CD4-positive, alpha-beta T cell treated with Interferon gamma for 1 hour (primary cell): ENCODE measurements at regions not wholly inside any gene's neighbourhood (a gene's known extent, or its start where the extent isn't known, plus 50 kb on each side); places are given as distances from the start of the nearest gene placed in this dataset.
"Not testable (repeated sequence)": the region's sequence is repeated elsewhere in the genome, so short reads cannot be mapped to it uniquely, and the experiment has no call there.

ENCODE experiments used
- DNase-seq: peaks from one replicate; pipeline ENCODE4 v3.0.0-alpha.2; 2020

DNA sequence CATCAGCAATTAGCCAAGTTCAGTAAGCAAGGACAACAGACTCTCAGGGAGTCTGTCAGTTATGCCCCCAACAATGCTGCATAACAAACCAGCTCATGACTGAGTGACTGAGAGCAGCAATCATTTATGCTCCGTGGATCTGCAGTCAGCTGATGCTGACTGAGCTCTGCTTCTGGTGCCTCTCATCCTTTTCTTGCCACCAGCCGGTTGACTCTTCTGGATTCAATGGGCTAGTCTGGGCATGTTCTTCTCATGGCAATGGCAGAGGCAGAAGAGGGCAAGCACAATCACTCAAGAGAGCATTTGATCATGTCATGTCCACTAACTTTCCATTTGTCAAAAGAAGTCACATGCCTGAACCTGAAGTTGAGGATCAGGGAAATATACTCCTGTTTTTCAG is 157.0 kb upstream of the NTRK2 start:
- no peak for DNase-seq

DNA sequence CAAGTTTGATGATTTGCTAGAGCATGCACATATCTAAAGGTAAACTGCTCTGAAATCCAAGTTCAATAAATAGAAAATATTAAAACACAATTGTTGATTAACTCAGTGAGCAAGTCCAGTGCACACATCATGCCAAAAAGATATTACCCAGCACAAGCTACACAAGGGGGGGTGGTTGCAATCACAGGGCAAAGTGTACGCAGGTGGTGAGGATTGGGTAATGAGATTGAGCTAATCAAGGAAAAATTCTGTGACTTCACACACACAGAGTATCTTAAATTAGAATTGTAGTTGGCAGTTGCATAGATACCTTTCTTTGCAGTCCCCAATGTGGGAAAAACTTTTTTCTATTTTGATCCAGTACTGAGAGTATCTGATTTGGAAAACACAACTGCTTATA is 156.1 kb upstream of the NTRK2 start:
- DNase-seq, result no peak

DNA sequence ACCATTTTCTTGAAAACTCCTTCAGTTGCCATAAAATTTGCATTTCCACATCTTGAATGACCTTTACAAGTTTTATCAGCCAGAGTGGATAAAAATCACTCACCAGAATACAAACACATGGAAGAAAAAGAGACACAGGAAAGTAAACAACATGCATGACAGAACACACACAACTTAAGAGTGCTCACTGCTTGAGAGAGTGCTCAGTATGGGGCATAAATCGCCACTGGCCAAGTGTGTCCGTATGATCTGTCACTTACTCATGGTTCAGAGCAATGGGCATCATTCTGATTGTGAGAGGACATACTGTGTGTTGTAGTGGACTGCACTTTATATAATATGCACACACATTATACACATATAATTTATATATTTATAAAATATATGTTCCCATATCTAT is 155.6 kb upstream of the NTRK2 start:
- DNase-seq, result no peak

DNA sequence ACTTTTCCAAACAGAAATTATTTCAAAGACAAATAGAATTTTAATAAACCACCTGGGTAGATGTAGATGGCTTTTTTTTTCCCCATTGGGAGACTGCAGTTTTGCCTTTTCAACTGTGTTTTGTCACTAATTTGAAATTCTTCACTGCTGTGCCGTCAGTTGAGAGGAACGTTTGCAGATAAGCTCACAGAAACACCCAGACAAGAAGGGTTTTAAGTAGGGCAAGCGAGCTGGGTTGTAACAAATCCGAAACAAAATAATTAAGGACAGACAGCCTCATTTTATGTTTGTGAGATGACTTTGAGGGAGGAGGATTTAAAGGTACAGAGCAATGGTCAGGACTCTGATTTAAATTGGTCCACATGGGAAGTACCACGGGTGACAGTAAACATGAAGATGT is 155.1 kb upstream of the NTRK2 start:
- no peak for DNase-seq

GRCh38 chr9:84517026-84517425 is 152.5 kb upstream of the NTRK2 start:
- no peak for DNase-seq

GRCh38 chr9:84519413-84519812 is 150.1 kb upstream of the NTRK2 start:
- no peak for DNase-seq

GRCh38 chr9:84521208-84521607 is 148.3 kb upstream of the NTRK2 start:
- DNase-seq, result no peak

DNA sequence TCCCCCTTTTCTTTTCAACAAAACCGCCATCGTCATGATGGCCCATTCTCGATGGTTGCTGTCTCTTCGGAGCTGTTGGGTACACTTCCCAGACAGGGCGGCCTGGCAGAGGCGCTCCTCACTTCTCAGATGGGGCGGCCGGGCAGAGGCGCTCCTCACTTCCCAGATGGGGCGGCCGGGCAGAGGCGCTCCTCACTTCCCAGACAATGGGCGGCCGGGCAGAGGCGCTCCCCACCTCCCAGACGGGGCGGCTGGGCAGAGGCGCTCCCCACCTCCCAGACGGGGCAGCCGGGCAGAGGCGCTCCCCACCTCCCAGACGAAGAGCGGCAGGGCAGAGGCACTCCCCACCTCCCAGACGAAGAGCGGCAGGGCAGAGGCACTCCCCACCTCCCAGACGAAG is 143.3 kb upstream of the NTRK2 start:
- DNase-seq, result not testable (repeated sequence)

DNA sequence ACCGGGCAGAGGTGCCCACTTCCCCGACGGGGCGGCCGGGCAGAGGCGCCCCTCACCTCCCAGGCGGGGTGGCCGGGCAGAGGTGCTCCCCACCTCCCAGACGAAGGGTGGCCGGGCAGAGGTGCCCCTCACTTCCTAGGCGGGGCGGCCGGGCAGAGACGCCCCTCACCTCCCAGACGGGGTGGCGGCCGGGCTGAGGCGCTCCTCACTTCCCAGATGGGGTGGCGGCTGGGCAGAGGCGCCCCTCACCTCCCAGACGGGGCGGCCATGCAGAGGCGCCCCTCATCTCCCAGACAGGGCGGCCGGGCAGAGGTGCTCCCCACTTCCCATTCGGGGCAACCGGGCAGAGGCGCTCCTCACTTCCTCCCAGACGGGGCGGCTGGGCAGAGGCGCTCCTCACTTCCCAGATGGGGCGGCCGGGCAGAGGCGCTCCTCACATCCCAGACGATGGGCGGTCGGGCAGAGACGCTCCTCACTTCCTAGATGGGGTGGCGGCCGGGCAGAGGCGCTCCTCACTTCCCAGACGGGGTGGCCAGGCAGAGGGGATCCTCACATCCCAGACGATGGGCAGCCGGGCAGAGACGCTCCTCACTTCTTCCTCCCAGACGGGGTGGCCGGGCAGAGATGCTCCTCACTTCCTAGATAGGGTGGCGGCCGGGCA is 142.3 kb upstream of the NTRK2 start:
- DNase-seq, result not testable (repeated sequence)

- DNase-seq, result not testable (repeated sequence)
These were observed 133.6 kb upstream of the NTRK2 start for GRCh38 chr9:84535973-84536372.

GRCh38 chr9:84538879-84539278 is 130.7 kb upstream of the NTRK2 start:
- no peak for DNase-seq

- DNase-seq, result no peak
These were observed 127.0 kb upstream of the NTRK2 start for GRCh38 chr9:84542554-84542953.

- no peak for DNase-seq
These were observed 115.4 kb upstream of the NTRK2 start for GRCh38 chr9:84554069-84554664.

GRCh38 chr9:84556556-84556955 is 113.0 kb upstream of the NTRK2 start:
- no peak for DNase-seq

GRCh38 chr9:84557751-84558150 is 111.8 kb upstream of the NTRK2 start:
- DNase-seq, result no peak

DNA sequence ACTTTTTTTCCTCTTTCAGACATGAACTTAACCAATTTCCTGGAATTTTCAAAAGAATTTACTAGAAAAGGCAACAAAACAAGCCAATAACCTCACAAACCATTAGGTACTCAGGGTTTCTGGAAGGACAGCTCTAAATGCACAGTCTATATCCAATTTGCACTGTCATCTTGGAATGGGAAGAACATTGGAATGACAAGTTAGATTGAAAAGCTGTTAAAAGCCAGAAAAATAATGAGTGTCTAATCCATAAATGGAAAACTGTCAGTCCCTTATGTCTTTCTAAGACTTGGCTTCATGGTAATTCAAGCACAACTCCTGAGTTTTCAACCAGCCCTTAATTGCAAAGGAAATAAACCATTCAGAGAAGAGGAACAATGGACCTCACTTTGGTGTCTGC is 105.8 kb upstream of the NTRK2 start:
- no peak for DNase-seq

GRCh38 chr9:84567805-84568204 is 101.7 kb upstream of the NTRK2 start:
- no peak for DNase-seq

GRCh38 chr9:84570482-84571154 is 98.9 kb upstream of the NTRK2 start:
- DNase-seq, result no peak

- no peak for DNase-seq
These were observed 96.4 kb upstream of the NTRK2 start for GRCh38 chr9:84573083-84573482.

GRCh38 chr9:84575705-84576104 is 93.8 kb upstream of the NTRK2 start:
- no peak for DNase-seq

DNA sequence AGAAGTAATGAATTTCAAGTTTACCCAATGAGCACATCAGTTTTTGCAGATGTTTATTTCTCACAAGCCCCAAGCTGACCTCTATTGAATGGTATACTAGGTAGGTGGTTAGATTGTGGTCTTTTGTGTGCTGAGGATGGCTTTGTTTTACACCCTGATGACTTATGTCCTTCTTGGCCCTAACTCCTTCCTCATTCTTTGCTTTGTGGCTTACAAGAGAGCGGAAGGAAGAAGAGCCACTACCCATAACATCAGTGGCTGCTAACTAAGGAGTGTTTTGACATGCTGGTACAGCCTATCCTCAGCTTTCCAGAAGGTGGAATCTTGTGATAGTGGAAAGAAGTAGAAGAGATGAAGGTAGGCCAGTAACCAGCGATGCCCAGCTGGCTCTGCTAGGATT is 85.7 kb upstream of the NTRK2 start:
- DNase-seq, result no peak

DNA sequence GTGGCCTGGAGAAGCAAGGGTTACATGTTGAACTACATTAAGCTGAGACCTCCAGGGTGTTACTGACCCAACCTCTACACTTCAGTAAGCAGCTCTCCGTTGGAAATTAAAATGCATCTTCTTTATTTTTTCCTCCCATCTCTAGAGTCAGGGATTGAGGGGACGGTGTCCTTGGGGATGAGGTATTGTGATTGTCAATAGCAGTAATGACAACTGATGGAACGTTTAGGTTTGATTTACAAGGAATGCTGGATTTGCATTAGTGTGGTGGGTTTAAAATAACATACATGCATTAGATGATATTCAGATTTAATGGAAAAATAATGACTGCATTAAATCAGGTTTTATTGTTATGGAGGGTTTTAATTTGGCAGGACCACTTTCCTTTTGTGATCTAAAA is 82.9 kb upstream of the NTRK2 start:
- DNase-seq, result no peak

DNA sequence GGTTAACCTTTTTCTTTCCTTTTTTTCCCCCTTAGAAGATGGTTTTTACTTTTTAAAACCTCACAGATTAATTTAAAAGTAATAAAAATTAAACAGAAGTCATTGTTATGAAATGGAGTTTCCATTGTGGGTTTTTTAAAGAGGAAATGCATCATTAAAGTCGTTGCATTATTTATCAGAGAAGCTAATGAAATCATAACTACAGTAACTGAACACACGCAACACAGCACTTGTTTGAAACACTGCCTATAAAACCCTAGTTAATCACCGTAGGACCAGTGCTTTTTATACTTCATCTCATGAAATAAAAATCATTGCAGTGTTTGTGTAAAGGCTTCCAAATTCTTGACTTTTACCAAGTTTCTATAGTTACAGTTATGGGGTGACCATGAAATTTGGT is 82.4 kb upstream of the NTRK2 start:
- no peak for DNase-seq

- no peak for DNase-seq
These were observed 80.0 kb upstream of the NTRK2 start for GRCh38 chr9:84589542-84589941.

DNA sequence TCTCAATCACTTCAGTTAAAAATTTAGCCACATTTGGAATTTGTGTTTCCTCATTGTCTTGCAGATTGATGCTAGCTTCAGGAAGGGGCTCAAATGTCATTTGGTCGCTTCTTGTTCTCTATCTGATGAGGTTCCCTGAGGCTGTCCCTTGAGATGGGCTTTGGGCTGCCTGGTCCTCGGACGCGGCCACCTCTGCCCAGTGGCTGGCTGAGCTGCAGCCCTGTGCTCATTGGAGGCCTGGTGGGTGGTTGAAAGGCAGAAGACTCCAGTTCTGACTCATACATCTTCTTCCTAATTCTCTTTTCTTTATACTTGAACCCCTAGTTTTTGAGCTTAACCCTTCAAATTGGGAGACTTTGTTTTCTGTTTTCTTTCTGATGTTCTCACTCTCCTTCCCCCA is 78.8 kb upstream of the NTRK2 start:
- no peak for DNase-seq
